Erythroblast (primary cell): ENCODE measurements at regions not wholly inside any gene's neighbourhood (a gene's known extent, or its start where the extent isn't known, plus 50 kb on each side); places are given as distances from the start of the nearest gene placed in this dataset.

Source experiments
- GATA1 ChIP-seq: IDR thresholded peaks from 2 replicates; pipeline ENCODE4 v1.6.1; 2011; ENCODE audit warnings: low read depth, mild to moderate bottlenecking, control low read depth, low read length, moderate library complexity
- POLR2A ChIP-seq: IDR thresholded peaks from 2 replicates; pipeline ENCODE4 v1.6.1; 2011; ENCODE audit warnings: mild to moderate bottlenecking, low read length

GRCh38 chr2:150255528-150255927, 231.9 kb downstream of the RND3 start:
- TF ChIP-seq POLR2A = no peak
- TF ChIP-seq GATA1 = no peak
